ENCODE measurements at regions not wholly inside any gene's neighbourhood (a gene's known extent, or its start where the extent isn't known, plus 50 kb on each side); places are given as distances from the start of the nearest gene placed in this dataset.

- H3K9me3 Mint-ChIP-seq (ENCODE audit: unreplicated experiment), result no peaks in the 10 kb centered on the region
- H3K27ac Mint-ChIP-seq (ENCODE audit: unreplicated experiment), result no peak overlapping the region
- no peaks in the 10 kb centered on the region for H3K36me3 Mint-ChIP-seq (ENCODE audit: unreplicated experiment)
- DNase-seq, result no peak
- TF ChIP-seq CTCF (IDR thresholded peaks at IDR 0.05; ENCODE audit: partially characterized antibody, unreplicated experiment), result no peak
- H3K27me3 Mint-ChIP-seq (ENCODE audit: unreplicated experiment), result no peaks in the 10 kb centered on the region
- no peak overlapping the region for H3K4me3 Mint-ChIP-seq (ENCODE audit: unreplicated experiment)
- no peaks in the 10 kb centered on the region for H3K4me1 Mint-ChIP-seq (ENCODE audit: low read depth, unreplicated experiment)
These were observed 748.2 kb upstream of the ADAMTS5 start for GRCh38 chr21:27715131-27715530.

- Mint-ChIP-seq H3K4me3 (ENCODE audit: unreplicated experiment) (no peak overlapping the region), H3K27me3 (ENCODE audit: unreplicated experiment) (no peaks in the 10 kb centered on the region), H3K9me3 (ENCODE audit: unreplicated experiment) (no peaks in the 10 kb centered on the region), H3K36me3 (ENCODE audit: unreplicated experiment) (no peaks in the 10 kb centered on the region), H3K27ac (ENCODE audit: unreplicated experiment) (no peak overlapping the region), H3K4me1 (ENCODE audit: low read depth, unreplicated experiment) (no peaks in the 10 kb centered on the region)
- TF ChIP-seq CTCF (IDR thresholded peaks at IDR 0.05; ENCODE audit: partially characterized antibody, unreplicated experiment), result no peak
- no peak for DNase-seq
These were observed 746.5 kb upstream of the ADAMTS5 start for GRCh38 chr21:27713154-27714109.

GRCh38 chr21:27704567-27705166, 737.8 kb upstream of the ADAMTS5 start:
- no peaks in the 10 kb centered on the region for H3K4me1 Mint-ChIP-seq (ENCODE audit: low read depth, unreplicated experiment)
- no peak for TF ChIP-seq CTCF (IDR thresholded peaks at IDR 0.05; ENCODE audit: partially characterized antibody, unreplicated experiment)
- H3K4me3 Mint-ChIP-seq (ENCODE audit: unreplicated experiment), result no peak overlapping the region
- DNase-seq, result no peak
- H3K9me3 Mint-ChIP-seq (ENCODE audit: unreplicated experiment), result no peaks in the 10 kb centered on the region
- no peak overlapping the region for H3K27ac Mint-ChIP-seq (ENCODE audit: unreplicated experiment)
- H3K27me3 Mint-ChIP-seq (ENCODE audit: unreplicated experiment), result peaks cover 4% of the 10 kb centered on the region
- H3K36me3 Mint-ChIP-seq (ENCODE audit: unreplicated experiment), result no peaks in the 10 kb centered on the region

GRCh38 chr21:27703791-27704190, 736.9 kb upstream of the ADAMTS5 start:
- H3K36me3 Mint-ChIP-seq (ENCODE audit: unreplicated experiment), result no peaks in the 10 kb centered on the region
- H3K9me3 Mint-ChIP-seq (ENCODE audit: unreplicated experiment), result no peaks in the 10 kb centered on the region
- no peak for DNase-seq
- no peak overlapping the region for H3K27ac Mint-ChIP-seq (ENCODE audit: unreplicated experiment)
- H3K4me3 Mint-ChIP-seq (ENCODE audit: unreplicated experiment), result no peak overlapping the region
- TF ChIP-seq CTCF (IDR thresholded peaks at IDR 0.05; ENCODE audit: partially characterized antibody, unreplicated experiment), result no peak
- H3K27me3 Mint-ChIP-seq (ENCODE audit: unreplicated experiment), result peaks cover 4% of the 10 kb centered on the region
- H3K4me1 Mint-ChIP-seq (ENCODE audit: low read depth, unreplicated experiment), result no peaks in the 10 kb centered on the region
